ENCODE measurements at regions not wholly inside any gene's neighbourhood (a gene's known extent, or its start where the extent isn't known, plus 50 kb on each side); places are given as distances from the start of the nearest gene placed in this dataset.

- no peak overlapping the region for H3K27ac ChIP-seq
- intact Hi-C loops (cut with DNase I), result no loop called here
- H3K36me3 ChIP-seq, result no peaks in the 10 kb centered on the region
- FAIRE-seq (no peak), ATAC-seq (no peak), DNase-seq (no peak)
- H3K27me3 ChIP-seq, result no peaks in the 10 kb centered on the region
- WGBS, 2 donors, result 88 to 89% methylated on average over 3 of the region's 3 CpGs
- no peak overlapping the region for H3K4me3 ChIP-seq
- TF ChIP-seq, protein P1, sequence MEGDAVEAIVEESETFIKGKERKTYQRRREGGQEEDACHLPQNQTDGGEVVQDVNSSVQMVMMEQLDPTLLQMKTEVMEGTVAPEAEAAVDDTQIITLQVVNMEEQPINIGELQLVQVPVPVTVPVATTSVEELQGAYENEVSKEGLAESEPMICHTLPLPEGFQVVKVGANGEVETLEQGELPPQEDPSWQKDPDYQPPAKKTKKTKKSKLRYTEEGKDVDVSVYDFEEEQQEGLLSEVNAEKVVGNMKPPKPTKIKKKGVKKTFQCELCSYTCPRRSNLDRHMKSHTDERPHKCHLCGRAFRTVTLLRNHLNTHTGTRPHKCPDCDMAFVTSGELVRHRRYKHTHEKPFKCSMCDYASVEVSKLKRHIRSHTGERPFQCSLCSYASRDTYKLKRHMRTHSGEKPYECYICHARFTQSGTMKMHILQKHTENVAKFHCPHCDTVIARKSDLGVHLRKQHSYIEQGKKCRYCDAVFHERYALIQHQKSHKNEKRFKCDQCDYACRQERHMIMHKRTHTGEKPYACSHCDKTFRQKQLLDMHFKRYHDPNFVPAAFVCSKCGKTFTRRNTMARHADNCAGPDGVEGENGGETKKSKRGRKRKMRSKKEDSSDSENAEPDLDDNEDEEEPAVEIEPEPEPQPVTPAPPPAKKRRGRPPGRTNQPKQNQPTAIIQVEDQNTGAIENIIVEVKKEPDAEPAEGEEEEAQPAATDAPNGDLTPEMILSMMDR (IDR thresholded peaks at IDR 0.05), result no peak
- no peaks in the 10 kb centered on the region for H3K9me3 ChIP-seq
- H3K4me1 ChIP-seq, result no peaks in the 10 kb centered on the region
Observed at GRCh38 chr2:204339212-204339715, 206.0 kb upstream of the PARD3B start.

- ATAC-seq, result no peak
- Histone ChIP-seq H3K27ac (no peak overlapping the region), H3K4me1 (no peaks in the 10 kb centered on the region), H3K27me3 (no peaks in the 10 kb centered on the region), H3K36me3 (no peaks in the 10 kb centered on the region), H3K9me3 (no peaks in the 10 kb centered on the region), H3K4me3 (no peak overlapping the region)
- no peak for FAIRE-seq
- whole genome bisulfite sequencing, 2 donors, result 84 to 85% methylated on average over 6 of the region's 6 CpGs
- TF ChIP-seq, protein P1 (IDR thresholded peaks at IDR 0.05), result no peak
- intact Hi-C loops (cut with DNase I), result no loop called here
- DNase-seq, result no peak
Observed at GRCh38 chr2:204340511-204340910, 204.8 kb upstream of the PARD3B start.

DNA sequence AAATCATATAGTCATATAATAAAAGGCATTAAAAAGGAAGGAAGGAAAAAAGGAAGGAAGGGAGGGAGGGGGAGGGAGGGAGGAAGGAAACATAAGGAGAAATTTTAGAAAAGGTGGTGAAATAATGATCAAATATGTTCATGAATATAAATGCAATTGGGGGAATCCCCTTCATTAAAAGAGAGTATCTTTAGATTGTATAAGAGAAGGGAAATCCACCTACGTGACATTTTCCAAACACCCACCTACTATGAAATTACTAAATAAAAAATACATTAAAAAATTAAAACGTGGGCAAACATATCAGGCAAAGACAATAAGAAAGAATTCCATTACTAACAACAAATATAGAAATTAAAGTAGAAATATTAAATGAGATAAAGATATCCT lies 203.4 kb upstream of the PARD3B start:
- DNase-seq, result no peak
- Histone ChIP-seq H3K27ac (no peak overlapping the region), H3K4me1 (no peaks in the 10 kb centered on the region), H3K9me3 (no peaks in the 10 kb centered on the region), H3K4me3 (no peak overlapping the region), H3K27me3 (no peaks in the 10 kb centered on the region), H3K36me3 (no peaks in the 10 kb centered on the region)
- TF ChIP-seq, protein P1 (IDR thresholded peaks at IDR 0.05), result no peak
- ATAC-seq, result no peak
- intact Hi-C loops (cut with DNase I), result no loop called here
- no peak for FAIRE-seq
- WGBS, 2 donors, result 68 to 71% methylated on average over 2 of the region's 2 CpGs

- no peak for FAIRE-seq
- WGBS, 2 donors, result 94 to 96% methylated on average over 2 of the region's 2 CpGs
- Histone ChIP-seq H3K4me1 (no peaks in the 10 kb centered on the region), H3K27ac (no peak overlapping the region), H3K9me3 (no peaks in the 10 kb centered on the region), H3K36me3 (no peaks in the 10 kb centered on the region), H3K27me3 (no peaks in the 10 kb centered on the region), H3K4me3 (no peak overlapping the region)
- intact Hi-C loops (cut with DNase I), result no loop called here
- TF ChIP-seq, protein P1 (IDR thresholded peaks at IDR 0.05), result no peak
- ATAC-seq, result no peak
- no peak for DNase-seq
Observed at GRCh38 chr2:204343685-204344084, 201.6 kb upstream of the PARD3B start.

DNA sequence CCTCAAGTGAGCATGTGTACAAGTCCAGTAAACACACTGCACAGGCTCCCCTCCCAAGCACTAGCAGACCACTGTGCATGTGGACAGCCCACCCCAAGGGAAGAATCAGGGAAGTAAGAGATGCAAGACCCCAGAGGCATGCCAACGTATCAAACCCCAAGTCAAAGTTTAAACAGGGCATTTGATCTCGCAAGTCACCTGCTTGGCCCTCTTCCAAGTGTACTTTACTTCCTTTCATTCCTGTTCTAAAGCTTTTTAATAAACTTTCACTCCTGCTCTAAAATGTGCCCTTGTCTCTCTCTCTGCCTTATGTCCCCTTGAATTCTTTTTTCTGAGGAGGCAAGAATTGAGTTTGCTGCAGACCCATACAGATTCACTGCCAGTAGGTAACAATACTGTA lies 201.2 kb upstream of the PARD3B start:
- WGBS, 2 donors, result 10 to 19% methylated on average over 2 of the region's 2 CpGs
- DNase-seq (no peak), ATAC-seq (no peak), FAIRE-seq (no peak)
- intact Hi-C loops (cut with DNase I), result no loop called here
- Histone ChIP-seq H3K9me3 (no peaks in the 10 kb centered on the region), H3K36me3 (no peaks in the 10 kb centered on the region), H3K27ac (no peak overlapping the region), H3K4me1 (no peaks in the 10 kb centered on the region), H3K4me3 (no peak overlapping the region), H3K27me3 (no peaks in the 10 kb centered on the region)
- TF ChIP-seq, protein P1 (IDR thresholded peaks at IDR 0.05), result no peak

Data from pancreas (tissue), 10 donors.